ENCODE measurements at regions not wholly inside any gene's neighbourhood (a gene's known extent, or its start where the extent isn't known, plus 50 kb on each side); places are given as distances from the start of the nearest gene placed in this dataset.

- TF ChIP-seq POLR2A (IDR thresholded peaks at IDR 0.05), result no peak
- TF ChIP-seq, protein P1, sequence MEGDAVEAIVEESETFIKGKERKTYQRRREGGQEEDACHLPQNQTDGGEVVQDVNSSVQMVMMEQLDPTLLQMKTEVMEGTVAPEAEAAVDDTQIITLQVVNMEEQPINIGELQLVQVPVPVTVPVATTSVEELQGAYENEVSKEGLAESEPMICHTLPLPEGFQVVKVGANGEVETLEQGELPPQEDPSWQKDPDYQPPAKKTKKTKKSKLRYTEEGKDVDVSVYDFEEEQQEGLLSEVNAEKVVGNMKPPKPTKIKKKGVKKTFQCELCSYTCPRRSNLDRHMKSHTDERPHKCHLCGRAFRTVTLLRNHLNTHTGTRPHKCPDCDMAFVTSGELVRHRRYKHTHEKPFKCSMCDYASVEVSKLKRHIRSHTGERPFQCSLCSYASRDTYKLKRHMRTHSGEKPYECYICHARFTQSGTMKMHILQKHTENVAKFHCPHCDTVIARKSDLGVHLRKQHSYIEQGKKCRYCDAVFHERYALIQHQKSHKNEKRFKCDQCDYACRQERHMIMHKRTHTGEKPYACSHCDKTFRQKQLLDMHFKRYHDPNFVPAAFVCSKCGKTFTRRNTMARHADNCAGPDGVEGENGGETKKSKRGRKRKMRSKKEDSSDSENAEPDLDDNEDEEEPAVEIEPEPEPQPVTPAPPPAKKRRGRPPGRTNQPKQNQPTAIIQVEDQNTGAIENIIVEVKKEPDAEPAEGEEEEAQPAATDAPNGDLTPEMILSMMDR (IDR thresholded peaks at IDR 0.05), result no peak
- TF ChIP-seq EP300 (IDR thresholded peaks at IDR 0.05), result no peak
These were observed 592.3 kb downstream of the TRIB2 start for GRCh38 chr2:13308989-13309388.

Data from suprapubic skin (tissue), 3 donors.